ENCODE measurements at regions not wholly inside any gene's neighbourhood (a gene's known extent, or its start where the extent isn't known, plus 50 kb on each side); places are given as distances from the start of the nearest gene placed in this dataset.

GRCh38 chr6:66199171-66199570 is 492.1 kb upstream of the EYS start:
- no peak for DNase-seq (ENCODE audit: low read depth, low spot score)
- POLR2A ChIA-PET: no interaction called here
- H3K4me3 ChIP-seq (ENCODE audit: low read depth, low read length): no peak overlapping the region
- TF ChIP-seq CTCF (IDR thresholded peaks at IDR 0.05; ENCODE audit: insufficient read depth, low read length, missing control alignments): no peak
- CTCF ChIA-PET: no interaction called here

GRCh38 chr6:66198062-66198624 is 491.1 kb upstream of the EYS start:
- POLR2A ChIA-PET: no interaction called here
- no peak for DNase-seq (ENCODE audit: low read depth, low spot score)
- CTCF ChIA-PET: no interaction called here
- H3K4me3 ChIP-seq (ENCODE audit: low read depth, low read length): no peak overlapping the region
- TF ChIP-seq CTCF (IDR thresholded peaks at IDR 0.05; ENCODE audit: insufficient read depth, low read length, missing control alignments): no peak

- ChIA-PET CTCF (no interaction called here), POLR2A (no interaction called here)
- no peak for DNase-seq (ENCODE audit: low read depth, low spot score)
- no peak for TF ChIP-seq CTCF (IDR thresholded peaks at IDR 0.05; ENCODE audit: insufficient read depth, low read length, missing control alignments)
- H3K4me3 ChIP-seq (ENCODE audit: low read depth, low read length): no peak overlapping the region
These were observed 483.8 kb upstream of the EYS start for GRCh38 chr6:66190858-66191257.

GRCh38 chr6:66189915-66190314 is 482.9 kb upstream of the EYS start:
- no peak overlapping the region for H3K4me3 ChIP-seq (ENCODE audit: low read depth, low read length)
- TF ChIP-seq CTCF (IDR thresholded peaks at IDR 0.05; ENCODE audit: insufficient read depth, low read length, missing control alignments): no peak
- no peak for DNase-seq (ENCODE audit: low read depth, low spot score)
- POLR2A ChIA-PET: no interaction called here
- CTCF ChIA-PET: no interaction called here

- DNase-seq (ENCODE audit: low read depth, low spot score): no peak
- ChIA-PET POLR2A (no interaction called here), CTCF (no interaction called here)
- H3K4me3 ChIP-seq (ENCODE audit: low read depth, low read length): no peak overlapping the region
- TF ChIP-seq CTCF (IDR thresholded peaks at IDR 0.05; ENCODE audit: insufficient read depth, low read length, missing control alignments): no peak
These were observed 479.7 kb upstream of the EYS start for GRCh38 chr6:66186756-66187155.

- H3K4me3 ChIP-seq (ENCODE audit: low read depth, low read length): no peak overlapping the region
- no peak for DNase-seq (ENCODE audit: low read depth, low spot score)
- POLR2A ChIA-PET: no interaction called here
- no peak for TF ChIP-seq CTCF (IDR thresholded peaks at IDR 0.05; ENCODE audit: insufficient read depth, low read length, missing control alignments)
- CTCF ChIA-PET: no interaction called here
These were observed 477.1 kb upstream of the EYS start for GRCh38 chr6:66184091-66184490.

All from AG04449 (cell line).